ENCODE measurements at regions not wholly inside any gene's neighbourhood (a gene's known extent, or its start where the extent isn't known, plus 50 kb on each side); places are given as distances from the start of the nearest gene placed in this dataset.

GRCh38 chr6:109226353-109226752 is 131.0 kb downstream of the CEP57L1 start:
- no peaks in the 10 kb centered on the region for H3K27me3 ChIP-seq (replicated peaks in 1 of 4; ENCODE audit: control insufficient read depth in 3 of 4, extremely low read depth in 1 of 4, insufficient read depth in 3 of 4, low read length in 3 of 4)
- no peak overlapping the region for H3K4ac ChIP-seq (replicated peaks; ENCODE audit: insufficient read length, low read depth, low read length)
- H3K14ac ChIP-seq (ENCODE audit: insufficient read length) = no peak overlapping the region
- no peak overlapping the region for H2BK12ac ChIP-seq (ENCODE audit: low read depth, low read length)
- FAIRE-seq (no peak), DNase-seq (ENCODE audit: low read depth in 1 of 2, low spot score in 2 of 2) (no peak)
- no peaks in the 10 kb centered on the region for H3K4me1 ChIP-seq (replicated peaks in 1 of 4; ENCODE audit: control insufficient read depth in 3 of 4, insufficient read depth in 4 of 4, low read length in 3 of 4)
- H4K8ac ChIP-seq (ENCODE audit: extremely low read depth, insufficient read depth, low read length) = no peak overlapping the region
- H3K4me3 ChIP-seq (ENCODE audit: extremely low read depth in 1 of 4, insufficient read depth in 2 of 4, low read depth in 3 of 4, low read length in 4 of 4) = no peak overlapping the region
- no peaks in the 10 kb centered on the region for H3K79me1 ChIP-seq (ENCODE audit: low read depth, low read length)
- TF ChIP-seq NANOG (IDR thresholded peaks at IDR 0.05; ENCODE audit: insufficient read depth, low read depth, low read length, poor library complexity, severe bottlenecking) (no peak), HDAC6 (IDR thresholded peaks at IDR 0.05; ENCODE audit: low read depth, low read length) (no peak)
- no peak overlapping the region for H3K23ac ChIP-seq (ENCODE audit: insufficient read length)
- H2AK5ac ChIP-seq (ENCODE audit: low read depth, low read length) = no peak overlapping the region
- POLR2A ChIA-PET (ENCODE audit: partially characterized antibody) = interaction anchor here (0.5 kb wide), 1 partner anchor 67 kb away, joined by 4 read pairs; no protein-coding TSS in a partner anchor
- H2BK20ac ChIP-seq (ENCODE audit: low read length) = no peak overlapping the region
- no peak overlapping the region for H2AFZ ChIP-seq (ENCODE audit: low read length)
- H3K27ac ChIP-seq (ENCODE audit: low read depth, low read length) = no peak overlapping the region
- H3K18ac ChIP-seq (ENCODE audit: extremely low read depth, low read length) = no peak overlapping the region
- no peak overlapping the region for H2BK120ac ChIP-seq (replicated peaks; ENCODE audit: low read depth, low read length)
- no peak overlapping the region for H3K9ac ChIP-seq (replicated peaks in 1 of 4; ENCODE audit: extremely low read depth in 1 of 4, low read depth in 3 of 4, low read length in 3 of 4)
- H3K56ac ChIP-seq (replicated peaks; ENCODE audit: insufficient read length, low read depth, low read length) = no peak overlapping the region
- no peak overlapping the region for H4K5ac ChIP-seq (ENCODE audit: insufficient read length, low read depth, low read length)
- no peak overlapping the region for H2BK15ac ChIP-seq (ENCODE audit: low read length)
- H3K79me2 ChIP-seq (ENCODE audit: control insufficient read depth in 1 of 2, insufficient read depth in 2 of 2, low read length in 2 of 2) = no peaks in the 10 kb centered on the region
- no peak overlapping the region for H4K91ac ChIP-seq (replicated peaks; ENCODE audit: insufficient read length, low read length)
- H4K20me1 ChIP-seq (replicated peaks in 1 of 2; ENCODE audit: control insufficient read depth in 1 of 2, insufficient read depth in 2 of 2, low read length in 2 of 2) = no peaks in the 10 kb centered on the region
- no peak overlapping the region for H3K4me2 ChIP-seq (ENCODE audit: insufficient read depth in 1 of 2, low read depth in 2 of 2, low read length in 2 of 2)
- no peaks in the 10 kb centered on the region for H3K36me3 ChIP-seq (ENCODE audit: control insufficient read depth in 2 of 4, insufficient read depth in 4 of 4, low read length in 3 of 4)
- CTCF ChIA-PET (ENCODE audit: partially characterized antibody) = interaction anchor here (1.3 to 2.1 kb wide), 3 partner anchors 10 to 38 kb away, joined by 5 to 9 read pairs (median 6); no protein-coding TSS in a partner anchor
- H3K23me2 ChIP-seq (ENCODE audit: low read depth, low read length) = no peaks in the 10 kb centered on the region
- no peak overlapping the region for H2BK5ac ChIP-seq (ENCODE audit: low read depth, low read length)
- no peaks in the 10 kb centered on the region for H3K9me3 ChIP-seq (ENCODE audit: insufficient read depth in 2 of 2, low read depth in 1 of 2, low read length in 1 of 2)
